GM12891 (cell line): ENCODE measurements at regions not wholly inside any gene's neighbourhood (a gene's known extent, or its start where the extent isn't known, plus 50 kb on each side); places are given as distances from the start of the nearest gene placed in this dataset.

ENCODE experiments used
- POLR2A ChIP-seq: IDR thresholded peaks from 2 replicates; pipeline ENCODE4 v1.6.1; 2011; ENCODE audit warnings: low read depth, low read length, control low read depth
- POLR2AphosphoS5 ChIP-seq: IDR thresholded peaks from 2 replicates; pipeline ENCODE4 v1.6.1; 2011; ENCODE audit warnings: low read depth, low read length, control low read depth

DNA sequence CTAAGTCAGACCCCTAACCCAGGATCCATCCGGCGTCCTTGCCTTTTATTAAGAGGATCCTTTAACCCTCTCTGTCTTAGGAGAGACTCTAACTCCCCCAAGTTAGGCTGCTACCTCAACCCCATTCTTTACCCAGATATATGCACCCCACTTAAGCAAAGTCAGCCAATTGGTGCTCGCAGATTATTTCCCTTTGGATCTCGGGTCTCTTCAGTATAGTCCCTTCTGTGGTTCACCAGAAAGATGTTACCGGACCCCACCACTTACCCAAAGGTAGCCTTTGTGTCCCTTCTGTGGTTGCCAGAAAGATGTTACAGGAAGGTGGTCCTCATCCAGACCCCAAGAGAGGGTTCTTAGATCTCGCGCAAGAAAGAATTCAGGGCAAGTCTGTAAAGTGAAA is 212.9 kb upstream of the GRID2 start:
- no peak for TF ChIP-seq POLR2AphosphoS5
- no peak for TF ChIP-seq POLR2A
